ENCODE measurements at regions not wholly inside any gene's neighbourhood (a gene's known extent, or its start where the extent isn't known, plus 50 kb on each side); places are given as distances from the start of the nearest gene placed in this dataset.

- no peak for TF ChIP-seq CTCF (IDR thresholded peaks at IDR 0.05; ENCODE audit: low read length, missing control alignments)
- H3K4me3 ChIP-seq (replicated peaks; ENCODE audit: low read depth, low read length), result no peak overlapping the region
- no peak for DNase-seq (ENCODE audit: low read depth)
Measured at GRCh38 chr6:67643281-67643680, 991.8 kb upstream of the ADGRB3 start.

- DNase-seq (ENCODE audit: low read depth), result no peak
- no peak overlapping the region for H3K4me3 ChIP-seq (replicated peaks; ENCODE audit: low read depth, low read length)
- TF ChIP-seq CTCF (IDR thresholded peaks at IDR 0.05; ENCODE audit: low read length, missing control alignments), result no peak
Measured at GRCh38 chr6:67642582-67642981, 992.5 kb upstream of the ADGRB3 start.

GRCh38 chr6:67640484-67640883 lies 994.6 kb upstream of the ADGRB3 start:
- DNase-seq (ENCODE audit: low read depth), result peak; percentile 77

GRCh38 chr6:67639161-67639560 lies 995.9 kb upstream of the ADGRB3 start:
- no peak overlapping the region for H3K4me3 ChIP-seq (replicated peaks; ENCODE audit: low read depth, low read length)
- TF ChIP-seq CTCF (IDR thresholded peaks at IDR 0.05; ENCODE audit: low read length, missing control alignments), result no peak
- DNase-seq (ENCODE audit: low read depth), result peak; percentile 74

More at GRCh38 chr6:67640484-67640883, 994.6 kb upstream of the ADGRB3 start:
- no peak overlapping the region for H3K4me3 ChIP-seq (replicated peaks; ENCODE audit: low read depth, low read length)
- TF ChIP-seq CTCF (IDR thresholded peaks at IDR 0.05; ENCODE audit: low read length, missing control alignments), result no peak

GRCh38 chr6:67634199-67634598 lies 1000.9 kb upstream of the ADGRB3 start:
- DNase-seq (ENCODE audit: low read depth), result no peak
- TF ChIP-seq CTCF (IDR thresholded peaks at IDR 0.05; ENCODE audit: low read length, missing control alignments), result no peak

GRCh38 chr6:67633058-67633457 lies 1002.0 kb upstream of the ADGRB3 start:
- H3K4me3 ChIP-seq (replicated peaks; ENCODE audit: low read depth, low read length), result no peak overlapping the region
- DNase-seq (ENCODE audit: low read depth), result no peak
- TF ChIP-seq CTCF (IDR thresholded peaks at IDR 0.05; ENCODE audit: low read length, missing control alignments), result no peak

More at GRCh38 chr6:67634199-67634598, 1000.9 kb upstream of the ADGRB3 start:
- H3K4me3 ChIP-seq (replicated peaks; ENCODE audit: low read depth, low read length), result no peak overlapping the region

GRCh38 chr6:67630146-67630545 lies 1004.9 kb upstream of the ADGRB3 start:
- peak; percentile 97 for DNase-seq (ENCODE audit: low read depth)
- TF ChIP-seq CTCF (IDR thresholded peaks at IDR 0.05; ENCODE audit: low read length, missing control alignments), result no peak
- H3K4me3 ChIP-seq (replicated peaks; ENCODE audit: low read depth, low read length), result peak overlapping the region; percentile 15

Data from fibroblast of pulmonary artery (primary cell).